HCT116 (cell line): ENCODE measurements at regions not wholly inside any gene's neighbourhood (a gene's known extent, or its start where the extent isn't known, plus 50 kb on each side); places are given as distances from the start of the nearest gene placed in this dataset.

Experiments
- ELF1 ChIP-seq: IDR thresholded peaks from 2 replicates; pipeline ENCODE4 v1.6.1; 2012; ENCODE audit warnings: low read depth, borderline replicate concordance
- EZH2 ChIP-seq: fragments of 200-600 bp; sonication (generic); IDR thresholded peaks from 2 replicates; pipeline ENCODE4 v1.6.1; 2017; ENCODE audit warnings: antibody characterized with exemption, mixed run types
- JUND ChIP-seq: IDR thresholded peaks from 2 replicates; pipeline ENCODE4 v1.6.1; 2012
- POLR2A ChIP-seq: IDR thresholded peaks from 2 replicates; pipeline ENCODE4 v1.7.0; 2011; ENCODE audit warnings: borderline replicate concordance; ENCODE audit not compliant: insufficient read depth, insufficient read length; ENCODE audit errors: extremely low read depth
- POLR2AphosphoS5 ChIP-seq: IDR thresholded peaks from 2 replicates; pipeline ENCODE4 v1.6.1; 2011; ENCODE audit warnings: mild to moderate bottlenecking, low read depth, low read length, moderate library complexity
- RAD21 ChIP-seq: IDR thresholded peaks from 2 replicates; pipeline ENCODE4 v1.6.1; 2012; ENCODE audit warnings: low read depth, mild to moderate bottlenecking
- REST ChIP-seq: IDR thresholded peaks from 2 replicates; pipeline ENCODE4 v1.6.1; 2012; ENCODE audit warnings: low read depth
- SIN3A ChIP-seq: IDR thresholded peaks from 2 replicates; pipeline ENCODE4 v1.6.1; 2012; ENCODE audit warnings: low read depth
- SRF ChIP-seq: IDR thresholded peaks from 2 replicates; pipeline ENCODE4 v1.6.1; 2012; ENCODE audit warnings: low read depth
- YY1 ChIP-seq: IDR thresholded peaks from 2 replicates; pipeline ENCODE4 v1.6.1; 2011; ENCODE audit warnings: low read length, low read depth, moderate library complexity, mild to moderate bottlenecking; ENCODE audit not compliant: insufficient replicate concordance; ENCODE audit errors: extremely low read depth
- ZBTB33 ChIP-seq: IDR thresholded peaks from 2 replicates; pipeline ENCODE4 v1.6.1; 2011; ENCODE audit warnings: mild to moderate bottlenecking, low read length, moderate library complexity; ENCODE audit not compliant: insufficient replicate concordance; ENCODE audit errors: extremely low read depth
- ZNF274 ChIP-seq: fragments of 200-500 bp; sonication (Bioruptor generic); IDR thresholded peaks from 2 replicates; pipeline ENCODE4 v1.6.1; 2014; ENCODE audit warnings: mild to moderate bottlenecking, low read depth, low read length, inconsistent platforms
- TF ChIP-seq, protein P1 (sequence below), 3 experiments: fragments of 200-600 bp in 1 of 3; sonication (generic) in 1 of 3; IDR thresholded peaks in 2 of 3; conservative IDR thresholded peaks in 1 of 3; 2 replicates each; pipeline ENCODE4 v1.5.1; 2012 to 2017; ENCODE audit warnings: low read depth in 2 of 3, low read length in 2 of 3, antibody characterized with exemption in 1 of 3, borderline replicate concordance in 1 of 3, control low read depth in 1 of 3, mild to moderate bottlenecking in 1 of 3, mixed read lengths in 1 of 3, mixed run types in 1 of 3, moderate library complexity in 1 of 3; ENCODE audit not compliant: insufficient read depth in 1 of 3

GRCh38 chr16:80480664-80481063 is 60.1 kb upstream of the DYNLRB2 start:
- TF ChIP-seq, protein P1, sequence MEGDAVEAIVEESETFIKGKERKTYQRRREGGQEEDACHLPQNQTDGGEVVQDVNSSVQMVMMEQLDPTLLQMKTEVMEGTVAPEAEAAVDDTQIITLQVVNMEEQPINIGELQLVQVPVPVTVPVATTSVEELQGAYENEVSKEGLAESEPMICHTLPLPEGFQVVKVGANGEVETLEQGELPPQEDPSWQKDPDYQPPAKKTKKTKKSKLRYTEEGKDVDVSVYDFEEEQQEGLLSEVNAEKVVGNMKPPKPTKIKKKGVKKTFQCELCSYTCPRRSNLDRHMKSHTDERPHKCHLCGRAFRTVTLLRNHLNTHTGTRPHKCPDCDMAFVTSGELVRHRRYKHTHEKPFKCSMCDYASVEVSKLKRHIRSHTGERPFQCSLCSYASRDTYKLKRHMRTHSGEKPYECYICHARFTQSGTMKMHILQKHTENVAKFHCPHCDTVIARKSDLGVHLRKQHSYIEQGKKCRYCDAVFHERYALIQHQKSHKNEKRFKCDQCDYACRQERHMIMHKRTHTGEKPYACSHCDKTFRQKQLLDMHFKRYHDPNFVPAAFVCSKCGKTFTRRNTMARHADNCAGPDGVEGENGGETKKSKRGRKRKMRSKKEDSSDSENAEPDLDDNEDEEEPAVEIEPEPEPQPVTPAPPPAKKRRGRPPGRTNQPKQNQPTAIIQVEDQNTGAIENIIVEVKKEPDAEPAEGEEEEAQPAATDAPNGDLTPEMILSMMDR (IDR thresholded peaks at IDR 0.05 in 2 of 3, conservative IDR thresholded peaks at IDR 0.05 in 1 of 3; ENCODE audit: borderline replicate concordance in 1 of 3, insufficient read depth in 1 of 3, low read depth in 2 of 3, low read length in 2 of 3) = no peak
- TF ChIP-seq REST (no peak), RAD21 (no peak), ZNF274 (no peak), SIN3A (no peak), ELF1 (no peak), POLR2AphosphoS5 (no peak), SRF (no peak), EZH2 (no peak), JUND (no peak), YY1 (no peak), POLR2A (no peak), ZBTB33 (no peak)
